Endothelial cell of umbilical vein (primary cell): ENCODE measurements at regions not wholly inside any gene's neighbourhood (a gene's known extent, or its start where the extent isn't known, plus 50 kb on each side); places are given as distances from the start of the nearest gene placed in this dataset.

Experiments used
- BruUV-seq: library from RNA; stranded (reverse); fragments of 400-500 nt; replicated peaks from 2 replicates; lab custom pipeline; 2021; lab: Mats Ljungman, UMichigan
- CTCF ChIA-PET: fragments of 300-600, 350-600 bp; sonication (Branson Sonifier 250); formaldehyde crosslinking; loops from one replicate; lab custom pipeline; 2021; ENCODE audit warnings: antibody characterized with exemption, inconsistent platforms; lab: Charles Lee
- POLR2A ChIA-PET: fragments of 300-600, 350-600 bp; sonication (Branson Sonifier 250); formaldehyde crosslinking; loops from one replicate; lab custom pipeline; 2021; ENCODE audit warnings: antibody characterized with exemption, inconsistent platforms; lab: Charles Lee
- DNase-seq: peaks from one replicate; pipeline ENCODE4 v3.0.0-alpha.2; 2011; ENCODE audit warnings: low read depth, low spot score
- FAIRE-seq: peaks from 2 replicates; lab custom pipeline; 2011; peaks lifted over from hg19 to GRCh38; lab: Jason Lieb, UNC
- H2AFZ ChIP-seq: 2 replicates; pipeline ENCODE4 v1.6.0; 2012; ENCODE audit warnings: low read depth, low read length, control low read depth, inconsistent platforms
- H3K27ac ChIP-seq: 2 replicates; pipeline ENCODE4 v1.5.1; 2011; ENCODE audit warnings: low read depth, mild to moderate bottlenecking, control low read depth, low read length, moderate library complexity; ENCODE audit not compliant: insufficient read depth
- H3K27me3 ChIP-seq, 2 experiments: 2 replicates each; pipeline versions ENCODE4 v1.6.0 to v1.6.1; 2011; ENCODE audit warnings: low read length in 2 of 2, mixed read lengths in 1 of 2; ENCODE audit not compliant: control insufficient read depth in 2 of 2, insufficient read depth in 2 of 2
- H3K36me3 ChIP-seq, 2 experiments: 2 replicates in 1 of 2; 3 replicates in 1 of 2; pipeline ENCODE4 v1.5.1; 2011; ENCODE audit warnings: low read length in 2 of 2, mild to moderate bottlenecking in 1 of 2, moderate library complexity in 1 of 2; ENCODE audit not compliant: control insufficient read depth in 2 of 2, insufficient read depth in 2 of 2; ENCODE audit errors: extremely low read depth in 1 of 2
- H3K4me1 ChIP-seq: 3 replicates; pipeline ENCODE4 v1.5.1; 2011; ENCODE audit warnings: mild to moderate bottlenecking, low read length; ENCODE audit not compliant: control insufficient read depth, insufficient read depth; ENCODE audit errors: extremely low read depth
- H3K4me2 ChIP-seq: 2 replicates; pipeline ENCODE4 v1.6.1; 2011; ENCODE audit warnings: low read length, control low read depth, mixed read lengths; ENCODE audit not compliant: insufficient read depth
- H3K4me3 ChIP-seq, 3 experiments: fragments of 200-600 bp in 1 of 3; sonication (generic), shearing (Covaris generic) in 1 of 3; replicated peaks in 1 of 3; 2 replicates each; pipeline ENCODE4 v1.5.1; 2011 to 2016; ENCODE audit warnings: control low read depth in 3 of 3, low read length in 3 of 3, mild to moderate bottlenecking in 2 of 3, inconsistent platforms in 1 of 3, low read depth in 1 of 3, moderate library complexity in 1 of 3; ENCODE audit not compliant: insufficient read depth in 1 of 3
- H3K79me2 ChIP-seq: 2 replicates; pipeline ENCODE4 v1.6.0; 2012; ENCODE audit warnings: low read length, inconsistent platforms; ENCODE audit not compliant: control insufficient read depth, insufficient read depth
- H3K9ac ChIP-seq: replicated peaks from 2 replicates; pipeline ENCODE3; 2011; ENCODE audit warnings: low read length, control low read depth; ENCODE audit not compliant: insufficient read depth; ENCODE audit errors: extremely low read depth
- H3K9me1 ChIP-seq: replicated peaks from 3 replicates; pipeline ENCODE4 v1.6.0; 2011; ENCODE audit warnings: mild to moderate bottlenecking, low read length; ENCODE audit not compliant: control insufficient read depth, insufficient read depth; ENCODE audit errors: extremely low read depth
- H3K9me3 ChIP-seq: replicated peaks from 2 replicates; pipeline ENCODE4 v1.5.1; 2012; ENCODE audit warnings: low read length, inconsistent platforms; ENCODE audit not compliant: control insufficient read depth, insufficient read depth
- H4K20me1 ChIP-seq: replicated peaks from 2 replicates; pipeline ENCODE3; 2011; ENCODE audit warnings: mild to moderate bottlenecking, low read length; ENCODE audit not compliant: control insufficient read depth, insufficient read depth; ENCODE audit errors: extremely low read depth
- CTCF ChIP-seq, 2 donors: IDR thresholded peaks; 1 replicate in 1 of 2; 2 replicates in 1 of 2; pipeline ENCODE4 v1.5.1; 2011; ENCODE audit warnings: low read length in 2 of 2, mild to moderate bottlenecking in 2 of 2, moderate library complexity in 2 of 2, control low read depth in 1 of 2, inconsistent platforms in 1 of 2, low read depth in 1 of 2; ENCODE audit not compliant: insufficient read depth in 1 of 2; ENCODE audit errors: extremely low read depth in 1 of 2
- EZH2 ChIP-seq: IDR thresholded peaks from 2 replicates; pipeline ENCODE4 v1.6.1; 2012; ENCODE audit warnings: borderline replicate concordance, low read depth, mild to moderate bottlenecking, moderate library complexity, low read length, inconsistent platforms; ENCODE audit not compliant: severe bottlenecking
- FOS ChIP-seq: IDR thresholded peaks from 2 replicates; pipeline ENCODE4 v1.6.1; 2011; ENCODE audit warnings: mild to moderate bottlenecking, low read length, moderate library complexity, borderline replicate concordance; ENCODE audit not compliant: insufficient read depth
- GATA2 ChIP-seq: IDR thresholded peaks from 2 replicates; pipeline ENCODE4 v1.7.0; 2011; ENCODE audit warnings: low read depth, mild to moderate bottlenecking, moderate library complexity, mixed read lengths, low read length; ENCODE audit not compliant: insufficient read length, insufficient read depth
- JUN ChIP-seq: IDR thresholded peaks from 2 replicates; pipeline ENCODE4 v1.6.1; 2011; ENCODE audit warnings: borderline replicate concordance, low read depth; ENCODE audit not compliant: insufficient read length, insufficient read depth
- MAX ChIP-seq: IDR thresholded peaks from 2 replicates; pipeline ENCODE4 v1.6.1; 2011; ENCODE audit not compliant: insufficient read depth, insufficient read length
- MYC ChIP-seq: IDR thresholded peaks from one replicate; pipeline ENCODE4 v1.6.1; 2011; ENCODE audit warnings: mild to moderate bottlenecking, low read depth, low read length
- POLR2A ChIP-seq: IDR thresholded peaks from 2 replicates; pipeline ENCODE4 v1.6.1; 2012; ENCODE audit warnings: low read depth, mild to moderate bottlenecking, control low read depth, low read length
- POLR2AphosphoS5 ChIP-seq: IDR thresholded peaks from 2 replicates; pipeline ENCODE4 v1.6.1; 2012; ENCODE audit warnings: low read depth, mild to moderate bottlenecking, control low read depth, low read length, moderate library complexity; ENCODE audit not compliant: insufficient read depth
- dilution Hi-C: fragments of 300-500 bp; cut with MboI; formaldehyde crosslinking; loops from one replicate; pipeline ENCODE4 v1.15.0; 2019; ENCODE audit warnings: low sequenced_read_pairs; ENCODE audit not compliant: extremely low pct_ligation_motif_present
- intact Hi-C: fragments of 100-400 bp; cut with micrococcal nuclease; formaldehyde crosslinking; loops from one replicate; pipeline ENCODE4 v1.10.0; 2022

GRCh38 chr6:80439721-80440470 lies 333.4 kb downstream of the BCKDHB start:
- intact Hi-C loops (no loop called here), dilution Hi-C loops (no loop called here)
- H3K36me3 ChIP-seq, result no peaks in the 10 kb centered on the region
- H3K79me2 ChIP-seq, result no peaks in the 10 kb centered on the region
- TF ChIP-seq MYC (no peak), CTCF (IDR thresholded peaks at IDR 0.05; ENCODE audit: extremely low read depth in 1 of 2, insufficient read depth in 1 of 2, low read depth in 1 of 2, low read length in 2 of 2) (no peak), POLR2A (no peak), MAX (no peak), GATA2 (no peak), POLR2AphosphoS5 (no peak), EZH2 (no peak), JUN (no peak), FOS (no peak)
- no peak for FAIRE-seq
- POLR2A ChIA-PET, result no interaction called here
- no TSS peak for BruUV-seq
- CTCF ChIA-PET, result interaction anchor here (1.3 kb wide), 1 partner anchor 17 kb away, joined by 4 read pairs; no protein-coding TSS in a partner anchor
- no peaks in the 10 kb centered on the region for H3K9me1 ChIP-seq
- H2AFZ ChIP-seq, result no peak overlapping the region
- no peak for DNase-seq
- H4K20me1 ChIP-seq, result no peaks in the 10 kb centered on the region
- H3K4me3 ChIP-seq, result no peak overlapping the region
- H3K9me3 ChIP-seq, result no peaks in the 10 kb centered on the region
- H3K27ac ChIP-seq, result no peak overlapping the region
- H3K4me2 ChIP-seq, result no peak overlapping the region
- no peaks in the 10 kb centered on the region for H3K27me3 ChIP-seq
- H3K9ac ChIP-seq, result no peak overlapping the region
- H3K4me1 ChIP-seq, result peaks cover 13% of the 10 kb centered on the region
